ENCODE measurements at regions not wholly inside any gene's neighbourhood (a gene's known extent, or its start where the extent isn't known, plus 50 kb on each side); places are given as distances from the start of the nearest gene placed in this dataset.

DNA sequence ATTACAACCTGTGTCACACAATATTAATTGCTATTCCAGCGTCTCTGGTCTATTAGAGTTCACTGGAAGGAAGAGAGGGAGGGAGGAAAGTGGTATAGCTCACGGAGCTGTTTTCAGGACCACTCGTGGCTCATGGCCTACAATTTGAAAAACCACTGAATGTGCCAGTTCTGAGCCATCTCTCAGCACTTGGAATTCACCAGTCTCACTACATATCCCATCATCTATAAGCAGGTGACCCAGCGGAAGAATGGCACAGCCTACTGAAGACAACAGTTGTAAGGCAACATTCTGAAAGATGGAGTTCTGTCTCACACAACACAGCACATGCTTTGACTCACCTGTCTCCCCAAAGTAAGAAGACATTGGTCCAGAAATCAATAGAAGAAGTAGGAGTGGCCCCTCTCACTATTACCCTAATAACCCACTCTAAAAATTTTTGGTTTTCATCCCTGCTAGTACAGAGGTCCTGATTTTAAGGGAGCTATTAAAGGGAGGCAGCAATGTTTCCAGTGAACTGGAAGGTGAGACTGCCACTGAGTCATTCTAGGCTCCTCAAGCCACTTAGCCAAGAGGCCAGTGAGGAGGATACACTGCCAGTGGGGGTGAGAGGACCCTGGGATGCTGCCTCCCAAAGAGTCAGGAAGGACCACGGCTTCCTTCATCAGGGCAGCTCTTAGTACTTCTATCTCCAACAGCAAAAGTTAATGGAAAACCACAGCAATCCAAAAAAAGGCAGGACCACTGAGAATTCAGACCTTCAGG is 50.0 kb upstream of the DOCK9 start:
- DNase-seq: no peak

DNA sequence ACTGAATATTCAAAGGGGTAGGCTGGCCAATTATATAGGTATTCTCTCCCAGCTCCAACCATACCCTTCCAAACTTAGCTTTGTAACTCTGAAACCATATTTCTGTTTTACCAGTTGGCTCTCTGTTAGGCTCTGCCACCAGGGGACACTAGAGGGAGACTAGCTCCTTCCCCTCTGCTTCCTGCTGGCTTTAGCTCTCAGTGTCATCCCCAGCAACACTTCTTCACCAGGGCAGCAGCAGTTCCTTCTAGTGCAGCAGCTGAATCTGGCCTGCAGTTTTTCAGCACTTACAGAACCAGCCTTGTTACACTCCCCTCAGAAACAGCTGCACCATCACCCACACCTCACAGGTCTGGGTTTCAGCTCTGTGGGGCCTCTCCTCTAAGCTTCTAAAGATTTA is 51.0 kb upstream of the DOCK9 start:
- DNase-seq: peak; percentile 33

- DNase-seq: no peak
These were observed 51.7 kb upstream of the DOCK9 start for GRCh38 chr13:99029576-99029975.

DNA sequence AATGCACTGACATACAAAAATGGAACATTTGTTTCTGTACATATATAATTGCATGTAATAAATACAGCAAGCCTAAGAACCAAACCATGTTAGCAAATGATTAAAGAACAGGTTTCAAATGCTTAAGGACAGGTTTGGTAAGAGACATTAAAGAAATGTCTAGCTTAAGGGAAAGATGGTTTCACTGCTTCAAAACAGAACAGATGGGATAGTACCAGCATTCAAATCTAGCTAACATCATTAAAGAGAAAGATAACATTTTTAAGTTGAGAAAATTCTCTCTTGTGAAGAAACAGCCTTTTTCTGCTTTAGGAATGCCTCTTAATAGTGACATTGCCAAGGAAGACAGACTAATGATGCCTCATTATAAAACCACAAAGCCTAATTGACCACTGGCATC is 52.5 kb upstream of the DOCK9 start:
- DNase-seq: no peak

DNA sequence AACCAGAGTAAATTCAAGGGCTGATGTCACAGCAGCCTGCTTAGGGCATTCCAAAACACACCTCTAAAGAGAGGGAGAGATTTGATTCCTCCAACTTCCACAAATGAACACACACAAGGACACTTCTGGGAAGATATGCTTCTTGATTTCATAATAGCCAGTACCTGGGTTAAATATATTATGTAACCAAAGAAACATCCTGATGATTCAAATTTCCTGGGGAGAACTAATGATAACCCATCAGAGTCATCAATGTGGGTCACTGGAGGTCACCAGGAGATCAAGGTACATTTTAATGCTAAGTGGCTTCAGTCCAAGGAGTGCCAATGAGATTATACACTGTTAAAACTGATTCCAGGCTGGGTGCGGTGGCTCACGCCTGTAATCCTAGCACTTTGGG is 54.0 kb upstream of the DOCK9 start:
- no peak for DNase-seq

- no peak for DNase-seq
These were observed 56.0 kb upstream of the DOCK9 start for GRCh38 chr13:99033814-99034213.

DNA sequence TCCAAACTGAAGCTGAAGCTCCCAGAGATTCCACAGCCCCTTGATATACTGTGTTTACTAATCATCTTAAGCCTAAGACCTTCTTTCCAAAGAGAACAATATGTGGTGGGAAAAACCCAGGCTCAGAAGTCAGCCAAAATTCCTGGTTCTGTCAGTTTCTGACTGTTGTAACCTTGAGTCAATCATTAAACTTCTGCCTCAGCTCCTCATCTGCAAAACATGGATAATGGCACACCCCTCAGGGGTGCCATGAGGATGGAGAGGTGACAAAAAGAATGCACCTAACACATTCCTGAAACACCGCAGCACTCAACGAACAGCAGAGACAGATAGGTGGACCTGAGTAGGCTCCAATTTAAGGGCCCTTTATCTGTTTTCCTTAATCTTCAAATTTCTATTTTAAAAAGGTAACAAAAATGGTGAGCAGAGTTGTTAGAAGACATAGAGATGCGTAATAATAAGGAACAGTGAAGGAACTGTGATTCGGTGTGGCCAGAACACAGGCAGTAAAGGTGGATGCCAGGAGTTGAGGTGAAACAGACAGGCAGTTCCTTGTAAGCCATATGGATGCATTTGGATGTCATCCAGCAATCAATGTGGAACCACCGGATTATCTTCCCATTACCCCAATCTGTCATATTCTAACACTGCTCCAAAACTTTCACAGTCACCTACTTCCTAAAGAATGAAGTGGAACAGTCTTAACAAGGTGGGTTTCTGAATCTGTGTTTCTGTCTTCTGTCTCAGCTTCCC is 56.6 kb upstream of the DOCK9 start:
- DNase-seq: no peak

- no peak for DNase-seq
These were observed 57.9 kb upstream of the DOCK9 start for GRCh38 chr13:99035715-99036114.

- no peak for DNase-seq
These were observed 59.9 kb upstream of the DOCK9 start for GRCh38 chr13:99037756-99038155.

DNA sequence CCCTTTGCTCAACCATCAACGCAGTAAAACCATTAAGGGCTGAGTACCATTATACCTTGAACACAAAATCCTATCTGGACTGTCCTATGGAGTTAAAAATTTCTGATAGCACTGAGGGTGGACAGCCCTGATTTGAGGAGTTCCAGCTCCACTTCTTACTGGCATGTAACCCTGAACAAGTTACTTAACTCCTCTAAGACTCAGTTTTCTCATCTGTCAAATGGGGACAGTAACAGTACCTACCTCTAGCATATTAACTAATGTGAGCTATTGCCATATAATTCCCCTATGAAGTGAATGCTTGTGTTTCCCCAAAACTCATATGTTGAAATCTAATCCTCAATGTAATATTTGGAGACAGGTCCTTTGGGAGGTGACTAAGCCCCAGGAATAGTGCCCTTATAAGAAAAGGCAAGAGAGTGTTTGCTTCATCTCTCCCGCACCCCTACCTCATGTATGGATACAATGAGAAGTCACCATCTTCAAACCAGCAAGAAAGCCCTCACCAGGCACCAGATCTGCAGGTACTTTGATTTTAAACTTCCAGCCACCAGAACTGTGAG is 61.9 kb upstream of the DOCK9 start:
- DNase-seq: no peak

- DNase-seq: no peak
These were observed 62.8 kb upstream of the DOCK9 start for GRCh38 chr13:99040536-99041131.

DNA sequence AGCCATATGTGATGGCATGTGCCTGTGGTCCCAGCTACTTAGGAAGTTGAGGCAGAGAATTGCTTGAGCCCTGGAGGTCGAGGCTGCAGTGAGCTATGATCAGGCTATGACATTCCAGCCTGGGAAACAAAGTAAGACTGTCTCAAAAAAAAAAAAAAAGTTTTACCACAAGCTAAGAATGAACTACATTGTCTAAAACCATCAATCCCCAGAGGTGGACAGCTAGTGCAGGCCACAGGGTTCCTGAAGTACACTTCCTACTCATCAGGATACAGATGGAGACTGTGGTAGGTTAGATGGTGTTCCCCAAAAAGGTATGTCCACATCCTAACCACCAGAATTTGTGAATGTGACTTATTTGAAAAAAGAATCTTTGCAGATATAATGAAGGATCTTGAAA is 63.5 kb upstream of the DOCK9 start:
- DNase-seq: no peak

- no peak for DNase-seq
These were observed 63.9 kb upstream of the DOCK9 start for GRCh38 chr13:99041788-99042187.

DNA sequence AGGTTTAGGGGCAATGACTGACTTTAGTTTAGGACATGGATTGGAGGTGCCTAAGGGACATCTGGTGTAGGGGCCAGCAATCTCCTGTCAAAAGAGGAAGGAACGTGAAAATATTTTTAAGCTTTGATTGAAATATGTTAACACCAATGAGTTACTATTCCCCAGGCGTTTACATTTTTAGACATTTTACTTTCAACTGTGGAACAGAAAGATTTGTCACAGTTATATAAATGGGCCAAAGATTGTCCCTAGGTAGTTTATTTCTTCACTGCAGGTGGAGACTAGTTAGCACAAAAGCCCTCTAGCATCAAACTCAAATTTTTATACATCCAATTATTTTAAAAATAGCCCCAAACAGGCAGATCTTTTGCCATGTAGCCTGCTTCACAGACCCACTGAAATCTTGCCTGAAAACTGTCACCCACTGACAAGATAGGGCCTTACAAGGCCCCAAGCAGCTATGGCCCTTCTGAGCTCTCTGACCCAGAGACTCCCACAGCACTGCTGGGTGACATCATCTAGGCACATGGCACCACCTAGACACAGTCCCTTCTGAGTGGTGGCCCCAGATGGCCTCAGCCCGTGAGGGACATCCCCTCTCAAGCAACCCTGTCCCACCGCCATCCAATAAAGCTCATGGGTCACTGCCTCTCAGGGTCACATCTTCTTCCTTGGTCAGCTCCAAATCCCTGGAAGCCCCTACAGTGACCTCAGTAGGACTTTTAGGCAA is 64.8 kb upstream of the DOCK9 start:
- no peak for DNase-seq

GRCh38 chr13:99043831-99044231 is 66.0 kb upstream of the DOCK9 start:
- DNase-seq: no peak

DNA sequence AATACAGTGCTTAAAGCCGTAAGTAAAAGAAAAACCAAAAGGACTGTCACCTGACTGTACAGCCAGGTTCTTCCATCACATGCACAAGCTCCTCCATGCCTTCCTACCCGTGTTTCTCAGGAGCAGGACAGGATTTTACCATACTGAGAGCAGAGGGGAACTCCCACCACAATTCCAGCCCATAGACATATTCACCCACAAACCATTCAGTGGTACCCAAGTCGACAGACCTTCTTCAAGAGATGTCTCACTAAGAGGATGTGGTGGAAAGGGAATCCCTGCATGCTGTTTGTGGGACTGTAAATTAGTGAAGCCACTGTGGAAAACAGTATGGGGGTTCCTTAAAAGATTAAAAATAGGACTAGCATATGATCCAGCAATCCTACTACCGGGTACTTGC is 66.9 kb upstream of the DOCK9 start:
- no peak for DNase-seq

GRCh38 chr13:99045396-99045795 is 67.5 kb upstream of the DOCK9 start:
- no peak for DNase-seq

- DNase-seq: no peak
These were observed 69.0 kb upstream of the DOCK9 start for GRCh38 chr13:99046851-99047250.

- no peak for DNase-seq
These were observed 73.2 kb upstream of the DOCK9 start for GRCh38 chr13:99050983-99051488.

DNA sequence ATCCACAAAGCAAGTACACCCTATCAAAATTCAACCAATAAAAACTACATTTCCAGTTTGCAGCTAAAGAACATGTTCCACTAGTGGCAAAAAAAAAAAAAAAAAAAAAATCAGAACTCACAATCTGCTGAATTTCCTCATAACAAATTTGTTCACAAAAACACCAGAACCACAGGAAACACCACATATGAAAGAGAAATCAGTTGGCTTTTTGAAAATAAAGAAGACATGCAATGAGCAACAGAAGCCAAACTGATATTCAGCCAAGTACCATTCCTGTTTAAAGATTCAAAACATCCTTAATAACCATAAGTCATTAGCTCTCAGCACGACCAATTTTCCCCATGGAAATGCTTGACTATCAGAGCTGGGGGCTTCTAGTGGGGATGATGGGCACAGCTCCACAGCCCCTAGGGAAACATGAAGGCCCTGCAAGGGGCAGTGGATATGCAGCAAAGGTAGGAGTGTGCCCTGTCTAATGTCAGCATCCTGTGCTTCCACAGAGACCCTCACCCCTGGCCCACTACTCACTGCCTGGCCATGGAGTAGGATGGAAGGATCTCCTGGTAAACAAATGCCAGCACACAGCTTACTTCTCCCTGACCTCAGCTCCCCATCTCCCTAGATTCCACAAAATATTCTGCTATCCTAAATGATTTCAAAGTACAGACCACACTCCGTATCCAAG is 74.0 kb upstream of the DOCK9 start:
- no peak for DNase-seq

DNA sequence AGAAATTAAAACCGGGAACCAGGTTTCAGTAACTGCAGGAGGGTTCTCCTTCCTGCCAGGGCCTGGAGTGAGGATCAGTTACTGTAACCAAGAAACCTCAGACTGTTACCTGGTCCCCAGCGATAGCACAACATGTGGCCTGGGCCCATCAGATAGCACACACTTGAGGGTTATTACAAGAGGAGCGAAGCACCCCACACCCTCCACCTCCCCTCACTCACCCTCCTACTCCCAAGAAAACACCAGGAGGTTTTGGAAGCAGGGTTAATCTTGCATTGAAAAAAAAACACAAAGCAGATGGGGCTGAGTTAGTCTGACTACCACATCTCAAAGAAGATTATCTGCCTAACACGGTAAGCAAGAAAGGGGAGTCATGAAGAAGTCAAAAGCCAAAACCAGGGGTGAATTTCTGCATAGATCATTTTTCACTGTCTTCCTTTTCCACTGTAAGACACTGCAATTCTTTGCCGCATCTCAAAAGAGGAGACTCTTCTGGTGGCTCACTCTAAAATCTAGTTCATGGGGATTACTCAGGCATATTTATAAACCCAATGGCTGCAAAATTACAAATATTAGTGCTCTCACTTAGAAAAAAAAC is 75.9 kb upstream of the DOCK9 start:
- DNase-seq: no peak

- DNase-seq: no peak
These were observed 77.4 kb upstream of the DOCK9 start for GRCh38 chr13:99055281-99055680.

All from CD4-positive, alpha-beta T cell treated with Interferon gamma for 1 hour (primary cell).